ENCODE measurements at regions not wholly inside any gene's neighbourhood (a gene's known extent, or its start where the extent isn't known, plus 50 kb on each side); places are given as distances from the start of the nearest gene placed in this dataset.

- TF ChIP-seq CTCF (IDR thresholded peaks at IDR 0.05; ENCODE audit: unreplicated experiment) = no peak
- no TSS peak for BruUV-seq (replicated peaks)
- Mint-ChIP-seq H3K9me3 (ENCODE audit: low read depth, unreplicated experiment) (no peaks in the 10 kb centered on the region), H3K4me3 (ENCODE audit: low read depth, unreplicated experiment) (no peak overlapping the region), H3K27ac (ENCODE audit: unreplicated experiment) (no peak overlapping the region), H3K36me3 (ENCODE audit: insufficient read depth, unreplicated experiment) (no peaks in the 10 kb centered on the region), H3K27me3 (ENCODE audit: unreplicated experiment) (peaks cover 52% of the 10 kb centered on the region), H3K4me1 (ENCODE audit: low read depth, unreplicated experiment) (no peaks in the 10 kb centered on the region)
- DNase-seq = no peak
- CTCF ChIA-PET = no interaction called here
- intact Hi-C loops (cut with micrococcal nuclease; ENCODE audit: unreplicated experiment) = no loop called here
Measured at GRCh38 chr2:236440110-236440881, 129.3 kb upstream of the ACKR3 start.

GRCh38 chr2:236444187-236444586, 125.4 kb upstream of the ACKR3 start:
- TF ChIP-seq CTCF (IDR thresholded peaks at IDR 0.05; ENCODE audit: unreplicated experiment) = no peak
- no peaks in the 10 kb centered on the region for H3K9me3 Mint-ChIP-seq (ENCODE audit: low read depth, unreplicated experiment)
- CTCF ChIA-PET = no interaction called here
- BruUV-seq (replicated peaks) = no TSS peak
- DNase-seq = no peak
- peaks cover 66% of the 10 kb centered on the region for H3K27me3 Mint-ChIP-seq (ENCODE audit: unreplicated experiment)
- H3K4me3 Mint-ChIP-seq (ENCODE audit: low read depth, unreplicated experiment) = no peak overlapping the region
- H3K27ac Mint-ChIP-seq (ENCODE audit: unreplicated experiment) = no peak overlapping the region
- intact Hi-C loops (cut with micrococcal nuclease; ENCODE audit: unreplicated experiment) = no loop called here
- H3K36me3 Mint-ChIP-seq (ENCODE audit: insufficient read depth, unreplicated experiment) = no peaks in the 10 kb centered on the region
- peaks cover under 1% of the 10 kb centered on the region for H3K4me1 Mint-ChIP-seq (ENCODE audit: low read depth, unreplicated experiment)

GRCh38 chr2:236445678-236446077, 123.9 kb upstream of the ACKR3 start:
- Mint-ChIP-seq H3K36me3 (ENCODE audit: insufficient read depth, unreplicated experiment) (no peaks in the 10 kb centered on the region), H3K4me1 (ENCODE audit: low read depth, unreplicated experiment) (peaks cover 8% of the 10 kb centered on the region), H3K27ac (ENCODE audit: unreplicated experiment) (no peak overlapping the region), H3K9me3 (ENCODE audit: low read depth, unreplicated experiment) (no peaks in the 10 kb centered on the region), H3K27me3 (ENCODE audit: unreplicated experiment) (peaks cover 53% of the 10 kb centered on the region), H3K4me3 (ENCODE audit: low read depth, unreplicated experiment) (no peak overlapping the region)
- no peak for TF ChIP-seq CTCF (IDR thresholded peaks at IDR 0.05; ENCODE audit: unreplicated experiment)
- intact Hi-C loops (cut with micrococcal nuclease; ENCODE audit: unreplicated experiment) = no loop called here
- DNase-seq = no peak
- CTCF ChIA-PET = no interaction called here
- no TSS peak for BruUV-seq (replicated peaks)

GRCh38 chr2:236446521-236446920, 123.1 kb upstream of the ACKR3 start:
- no peaks in the 10 kb centered on the region for H3K9me3 Mint-ChIP-seq (ENCODE audit: low read depth, unreplicated experiment)
- intact Hi-C loops (cut with micrococcal nuclease; ENCODE audit: unreplicated experiment) = no loop called here

More at GRCh38 chr2:236446521-236446920, 123.1 kb upstream of the ACKR3 start:
- H3K4me1 Mint-ChIP-seq (ENCODE audit: low read depth, unreplicated experiment) = peaks cover 8% of the 10 kb centered on the region
- CTCF ChIA-PET = no interaction called here
- H3K27me3 Mint-ChIP-seq (ENCODE audit: unreplicated experiment) = peaks cover 49% of the 10 kb centered on the region
- H3K36me3 Mint-ChIP-seq (ENCODE audit: insufficient read depth, unreplicated experiment) = no peaks in the 10 kb centered on the region
- no TSS peak for BruUV-seq (replicated peaks)
- no peak for TF ChIP-seq CTCF (IDR thresholded peaks at IDR 0.05; ENCODE audit: unreplicated experiment)
- no peak overlapping the region for H3K4me3 Mint-ChIP-seq (ENCODE audit: low read depth, unreplicated experiment)
- DNase-seq = no peak
- no peak overlapping the region for H3K27ac Mint-ChIP-seq (ENCODE audit: unreplicated experiment)

All from Calu3 (cell line).